Loucy (cell line): ENCODE measurements at regions not wholly inside any gene's neighbourhood (a gene's known extent, or its start where the extent isn't known, plus 50 kb on each side); places are given as distances from the start of the nearest gene placed in this dataset.

Source experiments
- H2AFZ ChIP-seq: fragments of 200-600 bp; sonication (generic); 2 replicates; pipeline ENCODE4 v1.6.0; 2016; ENCODE audit warnings: antibody characterized with exemption, mild to moderate bottlenecking, low read length, moderate library complexity
- H3F3A ChIP-seq: fragments of 200-600 bp; 2 replicates; pipeline ENCODE4 v1.6.0; 2016; ENCODE audit warnings: antibody characterized with exemption, low read depth, mild to moderate bottlenecking
- H3K27me3 ChIP-seq: fragments of 200-600 bp; sonication (generic); 2 replicates; pipeline ENCODE4 v1.6.1; 2014; ENCODE audit warnings: low read length, mild to moderate bottlenecking; ENCODE audit not compliant: insufficient read depth, poor library complexity, severe bottlenecking
- H3K36me3 ChIP-seq: fragments of 200-600 bp; sonication (generic); 2 replicates; pipeline ENCODE4 v1.6.1; 2016; ENCODE audit warnings: low read length; ENCODE audit not compliant: insufficient read depth
- H3K4me1 ChIP-seq: fragments of 200-600 bp; sonication (generic); 2 replicates; pipeline ENCODE4 v1.5.1; 2014; ENCODE audit warnings: low read length, mild to moderate bottlenecking; ENCODE audit not compliant: insufficient read depth, poor library complexity, severe bottlenecking
- H3K4me2 ChIP-seq: fragments of 200-600 bp; sonication (generic); 2 replicates; pipeline ENCODE4 v1.6.0; 2014; ENCODE audit warnings: antibody characterized with exemption, low read length, low read depth, mild to moderate bottlenecking; ENCODE audit not compliant: poor library complexity, severe bottlenecking
- H3K4me3 ChIP-seq: fragments of 200-600 bp; sonication (generic); 2 replicates; pipeline ENCODE4 v1.5.1; 2014; ENCODE audit warnings: low read length, mild to moderate bottlenecking, mixed read lengths; ENCODE audit not compliant: poor library complexity, severe bottlenecking
- H3K79me2 ChIP-seq: fragments of 200-600 bp; sonication (generic); 2 replicates; pipeline ENCODE4 v1.6.1; 2014; ENCODE audit warnings: low read length; ENCODE audit not compliant: insufficient read depth
- H3K9ac ChIP-seq: fragments of 200-600 bp; sonication (generic); 2 replicates; pipeline ENCODE4 v1.6.0; 2014; ENCODE audit warnings: mild to moderate bottlenecking, low read depth, low read length, moderate library complexity; ENCODE audit not compliant: poor library complexity, severe bottlenecking
- H3K9me2 ChIP-seq: fragments of 200-600 bp; sonication (generic); replicated peaks from 2 replicates; pipeline ENCODE4 v1.6.1; 2016; ENCODE audit warnings: low read depth, low read length, mixed read lengths
- H3K9me3 ChIP-seq: fragments of 200-600 bp; sonication (generic); 2 replicates; pipeline ENCODE4 v1.6.1; 2014; ENCODE audit warnings: mild to moderate bottlenecking, antibody characterized with exemption, low read length, low read depth; ENCODE audit not compliant: insufficient read depth
- H4K20me1 ChIP-seq: fragments of 200-600 bp; sonication (generic); 2 replicates; pipeline ENCODE4 v1.6.0; 2014; ENCODE audit warnings: antibody characterized with exemption, low read length, mild to moderate bottlenecking; ENCODE audit not compliant: insufficient read depth, poor library complexity, severe bottlenecking
- CTCF ChIP-seq: fragments of 200-600 bp; sonication (generic); conservative IDR thresholded peaks from 2 replicates; pipeline ENCODE4 v1.5.1; 2014; ENCODE audit warnings: mild to moderate bottlenecking, antibody characterized with exemption, low read length
- EZH2phosphoT487 ChIP-seq: fragments of 200-600 bp; IDR thresholded peaks from 2 replicates; pipeline ENCODE4 v1.6.1; 2018; ENCODE audit warnings: antibody characterized with exemption, mild to moderate bottlenecking, moderate library complexity, borderline replicate concordance

DNA sequence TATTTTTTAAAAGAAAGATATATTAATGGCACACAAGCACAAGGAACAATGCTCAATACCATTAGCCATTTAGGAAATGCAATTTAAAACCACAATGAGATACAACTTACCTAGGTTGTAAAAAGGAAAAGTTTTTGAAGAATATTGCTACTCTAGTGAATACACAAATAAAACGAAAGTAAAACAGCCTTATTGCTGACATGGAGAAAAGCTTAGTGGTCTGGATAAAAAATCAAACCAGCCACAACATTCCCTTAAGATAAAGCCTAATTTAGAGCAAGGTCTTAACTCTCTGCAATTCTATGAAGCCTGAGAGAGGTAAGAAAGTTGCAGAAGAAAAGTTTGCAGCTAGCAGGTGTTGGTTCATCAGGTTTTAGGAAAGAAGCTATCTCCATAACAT lies 892.7 kb upstream of the ALCAM start:
- TF ChIP-seq EZH2phosphoT487 (no peak), CTCF (no peak)
- Histone ChIP-seq H3K9me3 (peaks cover 3% of the 10 kb centered on the region; the same call in 1 of the 2 replicates), H3K4me3 (no peak overlapping the region), H3K27me3 (no peaks in the 10 kb centered on the region), H3K36me3 (no peaks in the 10 kb centered on the region), H3K9ac (no peak overlapping the region), H3K79me2 (no peaks in the 10 kb centered on the region), H3F3A (no peaks in the 10 kb centered on the region), H3K9me2 (no peaks in the 10 kb centered on the region), H3K4me1 (no peaks in the 10 kb centered on the region), H3K4me2 (no peak overlapping the region), H4K20me1 (no peaks in the 10 kb centered on the region), H2AFZ (no peak overlapping the region)

GRCh38 chr3:104503022-104503421 lies 863.7 kb upstream of the ALCAM start:
- Histone ChIP-seq H3K79me2 (no peaks in the 10 kb centered on the region), H3K9me2 (no peaks in the 10 kb centered on the region), H3K4me2 (no peak overlapping the region), H3K4me3 (no peak overlapping the region), H3K9ac (no peak overlapping the region), H3K4me1 (no peaks in the 10 kb centered on the region), H4K20me1 (no peaks in the 10 kb centered on the region), H2AFZ (no peak overlapping the region), H3K9me3 (no peaks in the 10 kb centered on the region), H3K27me3 (no peaks in the 10 kb centered on the region), H3K36me3 (no peaks in the 10 kb centered on the region), H3F3A (no peaks in the 10 kb centered on the region)
- no peak for TF ChIP-seq EZH2phosphoT487
- no peak for TF ChIP-seq CTCF

DNA sequence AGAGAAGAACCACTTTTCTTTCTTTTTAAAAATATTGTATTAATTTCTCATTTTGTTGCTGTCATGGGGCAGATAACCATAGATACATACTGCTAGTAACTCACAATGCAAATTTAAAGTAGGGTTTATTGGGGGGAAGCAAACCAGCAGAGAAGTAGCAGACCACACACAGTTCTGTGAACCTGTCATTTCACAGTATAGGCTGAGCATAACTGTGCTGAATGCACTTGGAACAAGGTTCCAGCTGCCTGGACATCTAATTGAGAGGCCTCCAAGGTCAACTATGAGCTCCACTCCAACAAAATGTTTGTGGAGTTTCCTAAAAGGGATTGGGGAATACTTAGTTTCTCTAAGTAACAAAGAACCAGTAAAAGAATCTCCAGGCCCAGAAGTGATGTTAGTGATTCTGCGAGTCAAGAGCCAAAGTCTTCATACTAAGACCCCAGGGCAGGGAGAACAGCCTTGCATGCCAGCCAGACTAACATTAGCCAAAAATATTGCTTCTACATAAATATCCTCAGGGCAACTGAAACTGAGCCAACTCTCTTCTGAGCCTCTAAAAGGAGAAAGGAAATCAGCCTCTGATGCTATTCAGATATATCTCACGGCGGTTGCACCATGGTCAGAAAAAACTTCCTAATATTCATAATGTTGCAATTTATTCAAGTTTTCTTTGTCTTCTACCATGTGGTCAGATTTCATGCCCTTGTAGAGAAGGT lies 856.4 kb upstream of the ALCAM start:
- H2AFZ ChIP-seq: no peak overlapping the region
- H3K9me2 ChIP-seq: no peaks in the 10 kb centered on the region
- no peaks in the 10 kb centered on the region for H3K27me3 ChIP-seq
- H3K4me3 ChIP-seq: no peak overlapping the region
- H3K4me1 ChIP-seq: no peaks in the 10 kb centered on the region
- no peaks in the 10 kb centered on the region for H3K9me3 ChIP-seq
- H3K36me3 ChIP-seq: no peaks in the 10 kb centered on the region
- no peak overlapping the region for H3K4me2 ChIP-seq
- H3F3A ChIP-seq: no peaks in the 10 kb centered on the region
- no peak overlapping the region for H3K9ac ChIP-seq
- no peak for TF ChIP-seq EZH2phosphoT487
- TF ChIP-seq CTCF: no peak
- no peaks in the 10 kb centered on the region for H3K79me2 ChIP-seq
- H4K20me1 ChIP-seq: no peaks in the 10 kb centered on the region
